ENCODE measurements at regions not wholly inside any gene's neighbourhood (a gene's known extent, or its start where the extent isn't known, plus 50 kb on each side); places are given as distances from the start of the nearest gene placed in this dataset.

GRCh38 chr15:39430389-39430788 is 150.5 kb upstream of the THBS1 start:
- TF ChIP-seq TAF1 (IDR thresholded peaks at IDR 0.05; ENCODE audit: low read depth, low read length) (no peak), POLR2A (IDR thresholded peaks at IDR 0.05; ENCODE audit: low read depth, low read length) (no peak), SPI1 (IDR thresholded peaks at IDR 0.05; ENCODE audit: low read depth, low read length) (no peak)
